ENCODE measurements at regions not wholly inside any gene's neighbourhood (a gene's known extent, or its start where the extent isn't known, plus 50 kb on each side); places are given as distances from the start of the nearest gene placed in this dataset.

DNA sequence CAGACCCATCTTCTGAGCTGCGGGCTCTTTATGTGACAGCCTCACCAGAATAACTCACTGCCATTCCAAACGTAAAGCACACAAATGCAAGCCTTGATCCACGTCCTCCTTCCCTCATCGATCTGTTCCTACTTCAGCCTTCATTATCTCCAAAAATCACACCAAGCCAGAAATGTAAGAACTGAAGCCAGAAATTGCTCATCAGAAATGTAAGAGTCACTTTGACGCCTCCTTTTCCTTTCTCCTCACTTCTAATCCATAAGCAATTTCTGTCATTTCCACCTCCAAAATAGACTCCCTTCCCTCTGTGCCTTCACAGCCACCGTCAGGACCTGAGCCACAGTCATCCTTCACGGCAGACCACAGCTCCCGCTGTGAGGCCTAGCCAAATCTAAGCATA lies 387.3 kb upstream of the B3GAT1 start:
- DNase-seq (ENCODE audit: low read depth) = no peak

DNA sequence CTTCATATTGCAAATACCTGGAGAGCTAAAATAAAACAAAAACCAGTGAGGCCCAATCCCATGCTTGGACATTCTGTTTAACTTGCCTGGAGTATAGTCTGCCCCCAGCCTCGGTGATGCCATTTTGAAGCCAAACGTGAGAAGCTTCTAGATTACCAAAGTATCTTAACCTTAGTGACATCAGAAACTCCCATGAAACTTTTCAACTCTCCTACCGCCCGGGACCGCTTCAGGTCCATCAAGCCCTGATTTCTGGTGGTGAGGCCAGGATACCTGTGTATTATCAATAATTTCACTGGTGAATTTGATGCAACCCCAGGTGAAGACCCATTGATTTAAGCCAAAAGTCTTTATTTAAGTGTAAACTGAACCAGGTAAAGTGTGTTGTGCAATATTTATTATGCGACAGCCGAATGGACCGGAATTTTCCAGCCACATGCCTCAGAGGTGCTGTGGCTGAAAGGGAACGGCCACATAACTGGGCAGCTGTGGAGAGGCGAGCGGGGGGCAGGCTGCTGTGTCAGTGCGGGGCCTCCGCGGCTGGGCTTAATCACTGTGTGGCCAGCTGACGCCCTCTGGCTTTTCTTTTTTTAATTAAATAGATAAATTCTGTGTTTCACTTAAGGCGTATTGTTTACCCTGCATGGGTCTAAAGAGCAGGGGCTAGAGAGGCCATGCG lies 385.5 kb upstream of the B3GAT1 start:
- DNase-seq (ENCODE audit: low read depth) = no peak

DNA sequence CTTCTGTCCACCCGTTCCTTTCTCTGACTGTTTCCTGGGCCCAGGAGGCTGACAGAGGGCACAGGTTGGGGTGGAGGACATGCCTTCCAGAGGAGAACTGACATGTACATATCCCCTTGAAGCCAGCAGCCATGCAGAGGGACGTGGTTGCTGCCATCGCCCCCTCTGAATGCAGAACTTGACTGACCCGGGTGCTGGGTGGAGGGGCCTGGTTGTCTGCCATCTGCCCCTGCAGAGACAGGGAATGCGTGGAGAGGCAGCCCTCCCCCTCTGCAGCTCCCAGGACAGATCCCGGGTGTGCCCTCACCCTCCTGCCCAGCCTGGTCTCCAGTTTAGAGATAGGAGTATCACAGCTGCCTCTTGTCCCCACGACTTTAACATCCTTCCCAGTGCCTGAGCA lies 383.0 kb upstream of the B3GAT1 start:
- DNase-seq (ENCODE audit: low read depth) = no peak

DNA sequence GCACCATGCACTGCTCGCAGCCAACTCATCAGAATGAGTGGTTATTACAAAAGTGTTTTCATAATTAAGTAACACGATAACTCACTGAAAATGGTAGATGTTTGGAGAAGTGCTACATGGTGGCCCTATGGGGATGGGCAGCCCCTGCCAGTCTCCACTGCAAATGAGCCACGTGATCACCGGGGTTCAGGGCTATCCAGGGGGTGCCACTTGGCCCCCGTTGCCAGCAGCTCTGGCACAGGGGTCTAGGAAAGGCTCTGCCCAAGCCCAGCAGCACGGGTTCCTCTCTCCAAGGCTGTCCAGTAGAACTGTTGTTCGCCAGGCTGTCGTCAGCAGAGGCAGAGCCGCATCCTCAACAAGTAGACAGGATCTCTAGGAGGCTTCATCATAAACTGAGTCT lies 382.1 kb upstream of the B3GAT1 start:
- no peak for DNase-seq (ENCODE audit: low read depth)

DNA sequence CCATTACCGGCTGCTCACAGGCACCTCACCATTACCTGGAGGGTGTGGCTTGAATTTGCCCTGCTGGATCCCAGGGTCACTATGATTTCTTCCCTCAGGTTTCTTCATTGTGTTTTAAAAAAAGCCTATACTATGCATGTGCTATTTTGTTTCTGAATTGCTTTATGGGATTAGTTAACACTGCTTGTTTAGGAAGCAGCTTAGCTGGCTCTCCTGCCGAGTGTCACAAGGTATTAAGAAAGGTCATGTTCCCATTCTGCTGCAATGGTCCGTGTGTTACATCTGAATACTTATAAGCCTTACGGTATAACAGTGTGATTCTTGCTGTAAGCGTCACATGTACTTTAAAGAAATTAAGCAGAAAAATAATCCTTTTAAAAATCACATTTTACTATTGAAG lies 380.6 kb upstream of the B3GAT1 start:
- no peak for DNase-seq (ENCODE audit: low read depth)

DNA sequence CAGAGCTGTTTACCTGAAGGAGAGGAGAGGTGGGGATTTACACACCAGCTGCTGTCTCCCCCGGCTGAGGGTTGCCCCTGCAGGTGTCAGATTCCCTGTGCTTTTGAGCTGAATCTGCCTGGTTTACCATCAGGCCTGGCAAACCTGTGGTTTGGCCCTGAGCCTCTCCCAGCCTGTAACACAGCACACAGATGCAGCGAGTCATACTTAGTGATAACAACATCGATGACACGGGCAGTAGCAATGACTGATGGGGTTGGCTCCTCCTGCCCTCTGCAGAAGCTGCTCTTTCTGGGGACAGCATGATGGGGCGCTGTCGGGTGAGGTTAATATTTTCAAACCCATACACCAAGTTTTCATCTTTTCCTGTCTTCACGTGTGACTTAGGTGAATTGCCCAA lies 380.0 kb upstream of the B3GAT1 start:
- DNase-seq (ENCODE audit: low read depth) = no peak

DNA sequence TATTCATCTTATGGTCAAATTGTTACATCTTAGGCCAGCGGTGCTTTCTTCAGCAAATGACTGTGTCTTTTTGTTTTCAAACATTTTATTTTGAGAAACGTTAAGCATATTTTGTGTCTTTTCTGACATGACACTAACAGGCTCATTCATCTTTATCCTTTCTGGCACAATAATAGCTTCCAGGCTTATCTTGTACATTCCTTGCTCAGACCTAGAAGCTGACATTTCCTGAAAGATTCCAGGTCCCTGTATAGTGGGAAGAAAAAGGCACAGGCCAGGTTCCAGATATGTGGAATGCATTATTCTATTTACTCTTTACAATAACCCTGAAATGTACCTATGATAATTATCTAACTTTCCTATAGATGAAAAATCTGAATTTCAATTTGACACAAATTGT lies 379.1 kb upstream of the B3GAT1 start:
- DNase-seq (ENCODE audit: low read depth) = no peak

DNA sequence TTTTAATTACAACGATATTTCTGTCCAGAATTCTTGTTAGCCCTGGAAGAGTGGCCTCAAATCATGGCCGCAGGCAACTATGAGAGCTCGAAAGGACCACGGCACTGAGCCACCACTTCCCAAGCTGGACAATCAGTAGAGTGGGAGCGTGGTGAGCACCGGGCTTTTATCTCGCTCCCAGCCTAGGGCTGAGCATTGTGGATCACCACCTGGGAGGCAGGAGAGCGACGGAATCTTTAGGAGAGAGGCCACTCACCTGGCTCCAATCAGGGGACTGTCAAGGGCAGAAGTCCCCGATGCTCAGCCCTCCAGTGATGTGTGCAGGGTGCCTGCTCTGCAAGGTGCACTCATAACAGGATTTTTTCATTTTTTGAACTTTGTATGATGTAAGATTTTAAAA lies 377.1 kb upstream of the B3GAT1 start:
- DNase-seq (ENCODE audit: low read depth) = no peak

DNA sequence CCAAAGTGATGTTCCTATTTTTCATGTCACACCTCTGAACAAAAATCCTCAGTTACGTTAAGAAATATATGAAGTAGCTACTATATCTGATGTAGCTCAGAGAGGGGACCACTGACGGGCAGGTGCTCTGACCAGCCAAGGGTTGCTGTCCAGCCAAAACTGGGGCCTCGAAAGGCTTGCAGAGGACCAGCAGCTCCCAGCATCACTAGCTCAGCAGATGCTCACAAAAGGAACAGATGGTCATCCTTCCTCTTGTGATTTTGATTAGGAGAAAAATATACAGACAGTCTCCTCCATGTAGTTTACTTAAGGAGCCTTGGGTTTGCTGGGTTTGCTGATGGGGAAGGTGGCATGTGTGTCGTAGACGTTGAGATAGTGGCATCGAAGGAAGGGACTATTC lies 374.6 kb upstream of the B3GAT1 start:
- DNase-seq (ENCODE audit: low read depth) = no peak

DNA sequence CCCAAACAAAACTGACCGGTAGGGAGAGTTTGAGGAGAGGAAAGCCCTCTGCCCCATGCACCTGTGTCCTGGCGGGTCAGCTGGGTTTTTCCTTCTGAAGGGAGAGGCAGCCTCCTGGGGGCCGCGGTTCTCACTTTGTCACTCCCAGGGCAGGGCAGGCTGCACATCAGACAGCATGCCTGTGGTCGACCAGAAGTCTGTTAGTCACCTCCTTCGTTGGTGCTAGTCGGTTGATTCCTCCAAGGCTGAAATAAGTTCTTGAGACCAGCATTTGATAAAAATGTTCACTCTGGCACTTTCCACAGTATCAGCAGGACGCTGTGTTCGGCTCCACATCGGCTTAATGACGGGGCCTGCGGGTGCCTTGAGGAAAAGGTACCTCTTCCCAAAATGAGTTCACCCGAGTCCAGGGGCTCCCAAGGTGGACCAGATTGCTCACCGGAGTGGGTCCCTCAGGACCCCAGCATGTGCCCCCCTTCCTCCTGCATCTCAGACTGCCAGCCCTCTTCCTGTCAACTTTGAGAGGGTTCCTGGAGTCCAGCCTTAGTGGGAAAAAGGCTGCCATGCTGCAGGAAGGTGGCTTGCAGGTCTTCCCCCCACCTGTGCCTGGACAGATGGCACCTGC lies 373.7 kb upstream of the B3GAT1 start:
- DNase-seq (ENCODE audit: low read depth) = no peak

DNA sequence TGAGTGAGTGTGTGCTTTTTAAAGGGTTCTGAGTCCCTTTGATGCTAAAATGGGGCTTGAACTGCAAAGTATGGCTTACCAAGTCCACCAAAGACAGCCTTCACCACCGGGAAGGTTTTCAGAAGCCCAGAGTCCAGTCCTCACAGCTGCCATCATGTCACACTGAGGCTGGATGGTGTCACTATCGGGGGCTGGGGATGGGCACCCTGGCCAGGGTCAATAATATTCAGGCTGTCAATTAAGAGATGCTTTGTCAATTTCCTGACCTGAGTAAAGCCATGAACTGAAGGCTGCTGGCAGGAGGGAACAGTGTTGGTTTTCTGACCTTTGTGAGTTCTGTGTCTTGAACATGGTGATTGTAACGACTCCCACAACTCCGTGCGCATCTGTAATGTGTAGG lies 373.0 kb upstream of the B3GAT1 start:
- DNase-seq (ENCODE audit: low read depth) = no peak

DNA sequence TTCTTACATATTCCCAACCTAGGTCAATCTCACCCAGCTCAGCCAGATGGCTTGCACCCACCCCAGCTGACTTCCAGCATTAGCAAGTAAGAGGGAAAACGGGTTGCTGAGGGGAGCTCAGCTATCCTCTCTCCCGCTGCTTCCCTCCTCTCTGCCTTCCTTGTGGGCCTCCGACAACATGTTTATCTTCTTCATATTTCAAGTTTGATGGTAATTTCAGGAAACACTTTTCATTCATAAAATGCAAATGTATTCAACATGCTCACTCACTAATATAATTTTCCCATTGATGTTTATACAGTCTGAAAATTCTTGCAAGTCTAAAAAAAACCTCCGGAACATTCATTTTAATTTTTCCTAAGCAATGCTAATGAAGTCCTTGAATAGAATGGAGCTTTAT lies 372.5 kb upstream of the B3GAT1 start:
- DNase-seq (ENCODE audit: low read depth) = no peak

DNA sequence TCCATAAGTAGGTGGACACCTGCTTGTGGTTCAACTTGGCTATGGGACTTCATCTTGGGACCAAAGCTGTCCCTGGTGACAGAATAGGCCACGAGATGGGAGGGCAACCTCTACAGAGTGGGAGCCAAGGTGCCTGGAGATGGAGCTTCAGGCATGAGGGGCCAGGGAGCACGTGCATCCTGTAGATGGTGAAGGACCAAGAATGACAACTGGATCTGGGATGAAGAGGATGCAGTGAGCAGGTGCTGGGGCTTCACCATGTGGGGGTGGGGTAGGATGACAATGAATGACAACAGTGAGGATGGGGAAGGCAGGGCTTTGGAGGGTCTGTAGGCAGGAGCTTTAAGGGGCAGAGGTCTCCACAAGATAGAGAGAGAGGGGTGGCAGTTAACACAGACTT lies 372.0 kb upstream of the B3GAT1 start:
- DNase-seq (ENCODE audit: low read depth) = no peak

DNA sequence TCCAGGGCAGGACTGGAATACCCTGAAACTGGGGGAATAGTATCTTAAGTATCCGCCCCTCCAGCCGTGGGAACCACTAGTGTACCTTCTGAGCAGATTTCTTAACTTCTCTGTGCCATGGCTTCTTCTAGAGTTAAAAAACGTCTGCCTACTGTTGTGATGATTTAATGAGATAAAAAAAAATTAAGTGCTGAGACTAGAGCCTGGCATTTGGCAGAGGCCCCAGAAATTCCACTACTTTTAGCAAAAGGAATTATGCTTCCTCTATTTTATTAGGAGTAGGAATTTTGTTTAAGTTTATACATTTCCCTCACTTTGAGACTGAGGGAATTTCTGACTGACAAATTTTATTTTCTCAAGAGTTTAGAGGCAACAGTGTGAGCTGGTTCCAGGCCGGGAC lies 371.2 kb upstream of the B3GAT1 start:
- DNase-seq (ENCODE audit: low read depth) = no peak

DNA sequence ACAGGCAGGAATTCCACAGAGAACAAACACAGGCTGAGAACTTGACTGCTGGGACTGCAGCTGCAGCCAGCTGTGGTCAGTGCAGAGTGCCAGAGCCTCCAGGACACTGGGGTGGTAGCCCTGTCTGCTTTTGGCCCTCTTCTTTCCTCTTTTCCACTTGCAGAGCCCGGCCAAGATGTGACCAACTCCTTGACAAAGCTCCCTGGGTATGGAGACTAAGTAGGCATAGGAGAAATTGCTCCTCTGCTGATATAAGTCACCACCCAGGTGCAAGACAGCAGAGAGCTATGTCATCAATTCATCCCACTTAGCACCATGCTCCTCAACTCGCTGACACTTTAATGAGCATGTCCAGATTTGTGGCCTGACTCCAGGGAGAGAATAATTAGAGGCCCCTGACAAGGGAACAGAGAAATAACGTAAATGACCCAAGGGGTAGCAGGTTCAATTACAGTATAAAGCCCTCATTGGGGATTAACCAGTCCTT lies 369.4 kb upstream of the B3GAT1 start:
- DNase-seq (ENCODE audit: low read depth) = no peak

DNA sequence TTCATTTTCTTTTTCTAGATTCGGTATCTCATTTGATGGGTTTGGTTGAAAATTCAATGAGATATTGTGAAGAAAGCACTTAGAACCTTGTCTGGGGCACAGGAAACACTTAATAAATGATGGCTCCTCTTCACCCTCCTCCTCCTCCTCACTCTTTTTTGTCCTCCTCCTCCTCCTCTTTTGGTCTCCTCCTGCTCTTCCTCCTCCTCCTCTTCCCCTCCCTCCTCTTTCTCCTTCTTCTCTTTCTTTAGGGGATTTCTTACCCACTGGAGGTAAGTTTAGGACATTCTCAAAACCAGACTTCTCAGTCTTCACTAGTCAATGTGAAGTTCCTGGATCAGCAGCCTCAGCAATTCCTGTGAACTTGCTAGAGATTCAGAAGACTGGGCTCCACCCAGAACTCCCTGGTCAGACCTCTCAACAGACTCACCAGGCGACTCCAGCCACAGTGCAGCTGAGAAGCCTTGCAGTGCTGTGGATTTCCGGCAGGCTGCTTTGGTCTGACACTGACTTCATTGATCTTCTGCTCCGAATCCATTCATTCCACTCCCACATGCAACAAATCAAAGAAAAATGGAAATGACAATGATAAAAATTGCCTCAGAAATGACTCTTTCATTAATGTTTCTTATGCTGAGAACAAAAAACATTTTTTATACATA lies 368.6 kb upstream of the B3GAT1 start:
- no peak for DNase-seq (ENCODE audit: low read depth)

DNA sequence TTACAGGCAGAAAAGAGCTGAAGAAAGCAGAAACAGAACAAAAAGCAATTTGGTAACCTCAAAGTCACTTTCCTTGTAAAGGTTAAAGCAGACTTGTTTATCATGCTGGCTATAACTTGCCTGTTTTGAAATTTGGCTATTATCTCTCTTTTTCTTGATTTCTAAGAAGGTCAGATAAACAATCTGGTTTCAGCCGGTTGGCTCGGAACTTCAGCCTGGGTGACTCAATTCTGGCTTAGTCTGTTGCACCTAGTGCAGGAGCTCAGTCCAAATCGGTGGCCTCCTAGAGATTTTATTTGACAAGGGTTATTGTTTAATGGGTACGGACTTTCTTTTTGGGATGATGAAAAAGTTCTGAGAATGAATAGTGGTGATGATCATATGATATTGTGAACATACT lies 367.1 kb upstream of the B3GAT1 start:
- no peak for DNase-seq (ENCODE audit: low read depth)

DNA sequence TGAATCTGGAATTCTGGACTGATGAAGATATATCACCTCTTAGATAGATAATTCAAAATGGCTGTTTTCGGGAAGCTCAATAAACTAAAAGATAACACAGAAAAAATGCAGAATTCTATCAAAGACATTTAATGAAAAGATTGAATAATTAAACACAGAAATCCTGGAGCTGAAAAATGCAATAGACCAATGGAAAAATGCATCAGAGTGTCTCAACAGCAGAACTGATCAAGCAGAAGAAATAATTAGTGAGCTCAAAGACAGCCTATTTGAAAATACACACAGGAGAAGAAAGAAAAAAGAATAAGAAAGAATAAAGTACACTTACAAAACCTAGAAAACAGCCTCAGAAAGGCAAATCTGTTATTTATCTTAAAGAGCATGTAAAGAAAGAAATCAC lies 356.4 kb upstream of the B3GAT1 start:
- no peak for DNase-seq (ENCODE audit: low read depth)

DNA sequence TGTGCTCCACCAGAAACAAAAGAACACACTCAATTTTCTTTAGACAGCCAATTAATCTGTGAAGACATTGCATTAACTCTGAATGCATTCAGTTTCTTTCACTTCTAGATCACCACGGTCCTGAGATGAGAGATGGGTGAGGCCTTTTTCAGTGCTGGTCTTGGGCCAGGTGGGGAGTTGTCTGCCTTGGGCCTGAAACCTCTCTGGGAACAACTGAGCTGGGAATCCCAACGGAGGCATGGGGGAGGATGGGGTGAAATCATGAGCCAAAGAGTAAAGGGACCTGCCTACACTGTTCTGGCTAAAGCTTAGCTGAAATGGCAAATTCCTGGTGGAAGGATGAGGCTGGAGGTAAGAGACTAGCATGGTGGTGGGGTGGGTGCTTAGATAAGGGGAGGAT lies 353.5 kb upstream of the B3GAT1 start:
- DNase-seq (ENCODE audit: low read depth) = no peak

DNA sequence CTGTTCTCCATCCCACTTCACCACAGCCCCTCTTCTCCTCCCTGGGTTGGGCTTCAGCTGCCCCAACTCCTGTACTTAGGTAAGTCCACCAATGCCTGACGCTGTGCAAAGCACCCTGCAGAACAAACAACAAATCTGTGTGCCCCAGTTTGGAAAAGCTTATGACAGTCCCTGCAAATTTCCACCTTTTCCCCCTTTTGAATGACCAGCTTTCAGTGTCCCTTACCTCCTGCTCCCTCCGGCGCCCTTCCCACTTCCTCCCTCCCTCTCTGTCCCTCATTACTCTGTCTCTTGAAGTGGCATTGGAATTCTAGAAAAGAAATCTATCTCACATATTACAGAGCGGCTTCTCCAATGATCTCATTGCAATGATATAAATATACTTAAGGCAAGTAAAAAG lies 352.9 kb upstream of the B3GAT1 start:
- no peak for DNase-seq (ENCODE audit: low read depth)

DNA sequence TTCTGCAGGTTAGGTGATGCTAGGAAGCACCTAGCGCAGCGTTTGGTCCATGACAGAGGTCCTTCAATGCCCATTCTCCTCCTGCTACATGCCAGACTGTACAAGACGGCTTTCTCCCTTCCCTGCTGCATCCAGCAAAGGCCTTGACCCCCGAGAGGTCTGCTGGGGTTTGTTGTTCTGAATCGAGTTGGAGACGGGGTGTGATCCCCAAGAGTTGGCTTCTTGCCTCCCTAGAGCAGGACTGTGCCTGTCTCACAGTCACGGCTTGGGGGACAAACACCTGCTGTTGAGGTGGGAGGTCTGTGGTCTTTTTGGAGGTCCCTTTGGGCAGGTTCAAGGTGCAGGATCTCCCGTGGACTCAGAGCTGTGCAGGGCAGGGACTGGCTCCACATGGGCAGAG lies 352.3 kb upstream of the B3GAT1 start:
- no peak for DNase-seq (ENCODE audit: low read depth)

DNA sequence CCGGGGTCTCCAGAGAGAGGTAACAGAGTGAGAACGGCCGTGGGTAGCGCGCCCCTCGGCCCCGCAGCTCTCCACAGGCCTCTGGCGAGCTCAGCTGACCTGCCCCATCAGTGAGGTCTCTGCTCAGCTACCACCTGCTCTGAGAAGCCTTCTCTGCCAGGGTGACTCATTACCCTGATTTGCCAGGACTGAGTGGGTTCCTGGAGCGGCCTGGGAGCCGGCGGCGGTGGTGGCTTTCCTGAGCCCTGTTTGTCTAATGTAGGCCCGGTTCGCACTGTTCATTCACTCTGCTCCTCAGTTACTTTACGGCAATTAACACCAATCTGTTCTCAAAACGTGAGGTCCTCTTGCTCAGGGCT lies 351.0 kb upstream of the B3GAT1 start:
- DNase-seq (ENCODE audit: low read depth) = no peak

DNA sequence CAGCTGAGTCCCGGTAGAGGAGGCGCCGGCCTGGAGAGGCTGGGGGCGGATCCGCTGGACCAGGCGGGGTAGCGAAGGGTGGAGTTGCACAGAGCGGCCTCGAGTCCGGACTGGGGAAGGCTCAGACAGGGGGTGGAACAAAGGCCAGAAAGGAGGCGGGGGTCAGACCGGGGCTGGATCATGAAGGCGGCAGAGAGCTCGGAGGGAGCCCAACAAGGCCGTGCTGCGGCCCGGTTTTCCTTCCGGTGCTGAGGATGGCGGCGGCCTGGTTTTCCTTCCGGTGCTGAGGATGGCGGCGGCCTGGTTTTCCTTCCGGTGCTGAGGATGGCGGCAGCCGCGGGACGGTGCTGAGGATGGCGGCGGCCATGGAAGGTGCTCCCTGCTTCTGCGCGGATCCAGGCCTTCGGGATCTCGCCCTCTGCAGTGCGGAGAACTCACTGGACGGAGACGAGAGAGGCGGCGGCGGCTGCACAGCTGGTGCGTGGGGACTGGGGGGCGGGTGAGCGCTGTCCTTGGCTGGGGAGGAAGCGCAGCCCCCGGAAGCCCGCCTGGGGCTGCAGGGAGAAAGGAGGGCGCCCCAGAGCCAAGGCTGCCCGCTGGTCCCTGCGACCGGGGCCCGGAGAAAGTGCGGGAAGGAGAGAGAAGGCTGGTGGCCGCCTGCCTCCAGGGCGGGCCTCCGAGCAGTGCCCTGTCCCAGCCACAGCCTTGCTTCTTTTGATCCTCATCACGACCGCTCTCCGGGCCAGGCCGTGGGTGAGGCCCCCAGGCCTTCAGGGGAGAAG lies 350.4 kb upstream of the B3GAT1 start:
- no peak for DNase-seq (ENCODE audit: low read depth)

All from stimulated activated CD4-positive, alpha-beta T cell treated with anti-CD3 and anti-CD28 coated beads, Interleukin-2, amount 100 ng/mL, for 4 hours (primary cell).